BE2C (cell line): ENCODE measurements at regions not wholly inside any gene's neighbourhood (a gene's known extent, or its start where the extent isn't known, plus 50 kb on each side); places are given as distances from the start of the nearest gene placed in this dataset.

Source experiments
- DNase-seq: peaks from one replicate; pipeline ENCODE4 v3.0.0-alpha.2; 2020
- H3K27me3 ChIP-seq: fragments of 250-450 bp; sonication (Bioruptor Pico); 2 replicates; pipeline ENCODE4 v1.5.1; 2020; ENCODE audit warnings: mild to moderate bottlenecking
- H3K36me3 ChIP-seq: fragments of 250-450 bp; sonication (Bioruptor Pico); 2 replicates; pipeline ENCODE4 v1.5.1; 2020; ENCODE audit warnings: mild to moderate bottlenecking
- H3K4me1 ChIP-seq: fragments of 250-450 bp; sonication (Bioruptor Pico); 2 replicates; pipeline ENCODE4 v1.5.1; 2020
- H3K4me3 ChIP-seq: 2 replicates; pipeline ENCODE4 v1.5.1; 2011; ENCODE audit warnings: low read depth, low read length
- H3K9me3 ChIP-seq: fragments of 250-450 bp; sonication (Bioruptor Pico); 2 replicates; pipeline ENCODE4 v1.5.1; 2020
- CTCF ChIP-seq: IDR thresholded peaks from 2 replicates; pipeline ENCODE4 v1.5.1; 2012; ENCODE audit warnings: mild to moderate bottlenecking, low read depth, low read length

- Histone ChIP-seq H3K27me3 (no peaks in the 10 kb centered on the region), H3K9me3 (no peaks in the 10 kb centered on the region; the same call in 1 of the 2 replicates), H3K4me1 (no peaks in the 10 kb centered on the region), H3K36me3 (no peaks in the 10 kb centered on the region), H3K4me3 (no peak overlapping the region)
- DNase-seq, result no peak
- TF ChIP-seq CTCF, result peak; percentile 20; the same call in 1 of the 2 replicates
Observed at GRCh38 chr4:27666943-27667342, 806.3 kb downstream of the STIM2 start.

GRCh38 chr4:27668001-27668400, 807.4 kb downstream of the STIM2 start:
- H3K27me3 ChIP-seq, result no peaks in the 10 kb centered on the region
- H3K36me3 ChIP-seq, result no peaks in the 10 kb centered on the region
- H3K4me1 ChIP-seq, result no peaks in the 10 kb centered on the region
- no peaks in the 10 kb centered on the region for H3K9me3 ChIP-seq
- no peak overlapping the region for H3K4me3 ChIP-seq
- no peak for DNase-seq
- no peak for TF ChIP-seq CTCF

- H3K4me3 ChIP-seq, result no peak overlapping the region
- no peak for DNase-seq
- H3K9me3 ChIP-seq, result no peaks in the 10 kb centered on the region
- H3K36me3 ChIP-seq, result no peaks in the 10 kb centered on the region
- H3K4me1 ChIP-seq, result no peaks in the 10 kb centered on the region
- H3K27me3 ChIP-seq, result no peaks in the 10 kb centered on the region
- TF ChIP-seq CTCF, result no peak
Observed at GRCh38 chr4:27678027-27678426, 817.4 kb downstream of the STIM2 start.

GRCh38 chr4:27684610-27685011, 824.0 kb downstream of the STIM2 start:
- H3K9me3 ChIP-seq, result no peaks in the 10 kb centered on the region
- DNase-seq, result peak; percentile 60
- H3K4me3 ChIP-seq, result no peak overlapping the region
- H3K27me3 ChIP-seq, result no peaks in the 10 kb centered on the region
- no peaks in the 10 kb centered on the region for H3K36me3 ChIP-seq
- TF ChIP-seq CTCF, result peak; percentile 71
- H3K4me1 ChIP-seq, result no peaks in the 10 kb centered on the region

- no peak for TF ChIP-seq CTCF
- Histone ChIP-seq H3K27me3 (no peaks in the 10 kb centered on the region), H3K4me3 (no peak overlapping the region), H3K36me3 (no peaks in the 10 kb centered on the region), H3K4me1 (no peaks in the 10 kb centered on the region), H3K9me3 (no peaks in the 10 kb centered on the region)
- DNase-seq, result no peak
Observed at GRCh38 chr4:27685091-27685490, 824.5 kb downstream of the STIM2 start.

- no peaks in the 10 kb centered on the region for H3K36me3 ChIP-seq
- DNase-seq, result no peak
- no peak overlapping the region for H3K4me3 ChIP-seq
- no peaks in the 10 kb centered on the region for H3K27me3 ChIP-seq
- H3K9me3 ChIP-seq, result no peaks in the 10 kb centered on the region
- no peaks in the 10 kb centered on the region for H3K4me1 ChIP-seq
- no peak for TF ChIP-seq CTCF
Observed at GRCh38 chr4:27685947-27686346, 825.3 kb downstream of the STIM2 start.
